GM12891 (cell line): ENCODE measurements at regions not wholly inside any gene's neighbourhood (a gene's known extent, or its start where the extent isn't known, plus 50 kb on each side); places are given as distances from the start of the nearest gene placed in this dataset.

Experiments used
- POLR2A ChIP-seq: IDR thresholded peaks from 2 replicates; pipeline ENCODE4 v1.6.1; 2011; ENCODE audit warnings: low read depth, low read length, control low read depth
- POLR2AphosphoS5 ChIP-seq: IDR thresholded peaks from 2 replicates; pipeline ENCODE4 v1.6.1; 2011; ENCODE audit warnings: low read depth, low read length, control low read depth
- SPI1 ChIP-seq: IDR thresholded peaks from 2 replicates; pipeline ENCODE4 v1.6.1; 2011; ENCODE audit warnings: low read depth, low read length, control low read depth
- TAF1 ChIP-seq: IDR thresholded peaks from 2 replicates; pipeline ENCODE4 v1.6.1; 2011; ENCODE audit warnings: low read depth, low read length, control low read depth

GRCh38 chr11:11027288-11027687, 169.4 kb upstream of the ZBED5 start:
- TF ChIP-seq POLR2AphosphoS5 (no peak), TAF1 (no peak), POLR2A (no peak), SPI1 (no peak)
